GM23338 (cell line): ENCODE measurements at regions not wholly inside any gene's neighbourhood (a gene's known extent, or its start where the extent isn't known, plus 50 kb on each side); places are given as distances from the start of the nearest gene placed in this dataset.

Source experiments
- ATAC-seq: fragments of 200-7000 bp; cut with Tn5 transposase; 3 replicates; pipeline ENCODE4 v1.9.1; 2020
- DNase-seq: peaks from one replicate; pipeline ENCODE4 v3.0.0-alpha.2; 2015; ENCODE audit warnings: low spot score
- H2AFZ ChIP-seq: fragments of 200-600 bp; sonication (generic); 2 replicates; pipeline ENCODE4 v1.8.0; 2016; ENCODE audit warnings: antibody characterized with exemption, mild to moderate bottlenecking, moderate library complexity
- H3F3A ChIP-seq: fragments of 200-600 bp; sonication (generic); replicated peaks from 2 replicates; pipeline ENCODE4 v1.8.0; 2017; ENCODE audit warnings: antibody characterized with exemption, mixed run types, low read depth
- H3K27ac ChIP-seq: fragments of 200-600 bp; sonication (generic); 2 replicates; pipeline ENCODE4 v1.6.1; 2016; ENCODE audit warnings: low read depth
- H3K27me3 ChIP-seq: fragments of 200-600 bp; sonication (generic); 2 replicates; pipeline ENCODE4 v1.8.0; 2016; ENCODE audit warnings: mild to moderate bottlenecking, mixed run types, moderate library complexity; ENCODE audit not compliant: insufficient read depth
- H3K36me3 ChIP-seq: fragments of 200-600 bp; sonication (generic); 2 replicates; pipeline ENCODE4 v1.8.0; 2016; ENCODE audit warnings: mild to moderate bottlenecking; ENCODE audit not compliant: insufficient read depth
- H3K4me1 ChIP-seq: fragments of 200-600 bp; sonication (generic); 2 replicates; pipeline ENCODE4 v1.8.0; 2016; ENCODE audit warnings: mild to moderate bottlenecking, moderate library complexity; ENCODE audit not compliant: insufficient read depth
- H3K4me2 ChIP-seq: fragments of 200-600 bp; sonication (generic); 2 replicates; pipeline ENCODE4 v1.7.1; 2017; ENCODE audit warnings: mixed run types
- H3K4me3 ChIP-seq: fragments of 200-600 bp; sonication (generic); 2 replicates; pipeline ENCODE4 v1.6.1; 2016; ENCODE audit warnings: mixed run types
- H3K79me2 ChIP-seq: fragments of 200-600 bp; sonication (generic); replicated peaks from 2 replicates; pipeline ENCODE4 v1.8.0; 2017; ENCODE audit warnings: mild to moderate bottlenecking; ENCODE audit not compliant: insufficient read depth
- H3K9me2 ChIP-seq: fragments of 200-600 bp; sonication (generic); 2 replicates; pipeline ENCODE4 v1.8.0; 2017; ENCODE audit not compliant: insufficient read depth
- H4K20me1 ChIP-seq: fragments of 200-600 bp; sonication (generic); replicated peaks from 2 replicates; pipeline ENCODE4 v1.8.0; 2017; ENCODE audit warnings: mild to moderate bottlenecking; ENCODE audit not compliant: insufficient read depth
- H3K27ac Mint-ChIP-seq: 2 replicates; pipeline ENCODE4 v1.8.0; 2020; ENCODE audit warnings: inconsistent platforms, mild to moderate bottlenecking, moderate library complexity, mixed read lengths
- H3K27me3 Mint-ChIP-seq: 3 replicates; pipeline ENCODE4 v1.8.0; 2022; ENCODE audit warnings: low read depth, mild to moderate bottlenecking, moderate library complexity, mixed read lengths, inconsistent platforms; ENCODE audit not compliant: insufficient read depth, poor library complexity
- H3K36me3 Mint-ChIP-seq: 3 replicates; pipeline ENCODE4 v1.8.0; 2021; ENCODE audit warnings: low read depth, mild to moderate bottlenecking, inconsistent platforms, moderate library complexity, mixed read lengths
- H3K4me1 Mint-ChIP-seq: 3 replicates; pipeline ENCODE4 v1.8.0; 2020; ENCODE audit warnings: mild to moderate bottlenecking, inconsistent platforms, mixed read lengths
- H3K4me3 Mint-ChIP-seq: 3 replicates; pipeline ENCODE4 v1.8.0; 2021; ENCODE audit warnings: moderate library complexity, mild to moderate bottlenecking, inconsistent platforms, mixed read lengths
- H3K9me3 Mint-ChIP-seq: 3 replicates; pipeline ENCODE4 v1.8.0; 2020; ENCODE audit warnings: moderate library complexity, mild to moderate bottlenecking, inconsistent platforms, mixed read lengths
- CTCF ChIP-seq, 2 experiments: fragments of 200-600 bp in 1 of 2; sonication (generic) in 1 of 2; conservative IDR thresholded peaks; 2 replicates each; pipeline versions ENCODE4 v1.5.1 to v1.6.1; 2016 to 2017; ENCODE audit warnings: antibody characterized with exemption in 2 of 2, low read depth in 2 of 2, mild to moderate bottlenecking in 2 of 2, moderate library complexity in 1 of 2
- ETS1 ChIP-seq: IDR thresholded peaks from 2 replicates; pipeline ENCODE4 v1.6.1; 2016; ENCODE audit warnings: antibody characterized with exemption
- EZH2 ChIP-seq: fragments of 200-600 bp; sonication (generic); IDR thresholded peaks from one replicate; pipeline ENCODE4 v1.8.0; 2017; ENCODE audit warnings: antibody characterized with exemption, mild to moderate bottlenecking, low read depth; ENCODE audit not compliant: unreplicated experiment
- EZH2phosphoT487 ChIP-seq: fragments of 200-600 bp; sonication (generic); IDR thresholded peaks from one replicate; pipeline ENCODE4 v1.8.1; 2018; ENCODE audit warnings: antibody characterized with exemption; ENCODE audit not compliant: unreplicated experiment
- NANOG ChIP-seq: IDR thresholded peaks from 2 replicates; pipeline ENCODE4 v1.6.1; 2016; ENCODE audit warnings: antibody characterized with exemption, borderline replicate concordance
- STAT1 ChIP-seq: IDR thresholded peaks from one replicate; pipeline ENCODE4 v1.6.1; 2016; ENCODE audit warnings: antibody characterized with exemption; ENCODE audit not compliant: unreplicated experiment
- ZNF114 ChIP-seq: fragments of 250-450 bp; sonication (Bioruptor Pico); IDR thresholded peaks from 2 replicates; pipeline ENCODE4 v1.5.0; 2020; ENCODE audit warnings: mild to moderate bottlenecking, moderate library complexity
- ZNF462 ChIP-seq: fragments of 250-450 bp; sonication (Bioruptor Pico); IDR thresholded peaks from 2 replicates; pipeline ENCODE4 v1.5.0; 2020; ENCODE audit warnings: mild to moderate bottlenecking, moderate library complexity

GRCh38 chr3:99351122-99351521 is 287.3 kb upstream of the COL8A1 start:
- Histone ChIP-seq H3K4me2 (no peak overlapping the region), H3K79me2 (no peaks in the 10 kb centered on the region), H3K27me3 (no peaks in the 10 kb centered on the region), H3K9me2 (peaks cover 3% of the 10 kb centered on the region), H3K36me3 (no peaks in the 10 kb centered on the region), H3K4me3 (no peak overlapping the region), H3K27ac (no peak overlapping the region), H4K20me1 (no peaks in the 10 kb centered on the region), H2AFZ (no peak overlapping the region), H3K4me1 (no peaks in the 10 kb centered on the region), H3F3A (no peaks in the 10 kb centered on the region)
- no peak for TF ChIP-seq CTCF (conservative IDR thresholded peaks at IDR 0.05; ENCODE audit: low read depth in 2 of 2)
- Mint-ChIP-seq H3K9me3 (no peaks in the 10 kb centered on the region), H3K27me3 (no peaks in the 10 kb centered on the region), H3K4me1 (no peaks in the 10 kb centered on the region), H3K4me3 (no peak overlapping the region), H3K27ac (no peak overlapping the region), H3K36me3 (no peaks in the 10 kb centered on the region)
- no peak for ATAC-seq
- DNase-seq = no peak

- Histone ChIP-seq H2AFZ (no peak overlapping the region), H3K27ac (no peak overlapping the region), H3K4me1 (no peaks in the 10 kb centered on the region), H3F3A (no peaks in the 10 kb centered on the region), H3K79me2 (no peaks in the 10 kb centered on the region), H3K36me3 (no peaks in the 10 kb centered on the region), H4K20me1 (no peaks in the 10 kb centered on the region), H3K4me2 (no peak overlapping the region), H3K27me3 (no peaks in the 10 kb centered on the region), H3K9me2 (no peaks in the 10 kb centered on the region; the same call in 1 of the 2 replicates), H3K4me3 (no peak overlapping the region)
- no peak for ATAC-seq
- H3K36me3 Mint-ChIP-seq = no peaks in the 10 kb centered on the region
- no peaks in the 10 kb centered on the region for H3K4me1 Mint-ChIP-seq
- no peaks in the 10 kb centered on the region for H3K27me3 Mint-ChIP-seq
- DNase-seq = no peak
- H3K9me3 Mint-ChIP-seq = no peaks in the 10 kb centered on the region
- no peak overlapping the region for H3K4me3 Mint-ChIP-seq
- H3K27ac Mint-ChIP-seq = no peak overlapping the region
- TF ChIP-seq EZH2 (no peak), ZNF462 (CRISPR knock-in tag) (no peak), EZH2phosphoT487 (no peak), NANOG (no peak), CTCF (conservative IDR thresholded peaks at IDR 0.05; ENCODE audit: low read depth in 2 of 2) (no peak), ETS1 (no peak), STAT1 (no peak), ZNF114 (CRISPR knock-in tag) (no peak)
Measured at GRCh38 chr3:99348451-99348850, 289.9 kb upstream of the COL8A1 start.
